Tibial nerve (tissue), 3 donors: ENCODE measurements at regions not wholly inside any gene's neighbourhood (a gene's known extent, or its start where the extent isn't known, plus 50 kb on each side); places are given as distances from the start of the nearest gene placed in this dataset.

ENCODE experiments used
- CTCF ChIP-seq, 5 experiments: fragments of 200-600 bp in 3 of 5; fragments of 450-650 bp in 2 of 5; sonication (generic) in 3 of 5; IDR thresholded peaks; one replicate each; pipeline ENCODE4 v1.5.1; 2016 to 2019; ENCODE audit warnings: antibody characterized with exemption in 5 of 5, mild to moderate bottlenecking in 3 of 5, moderate library complexity in 2 of 5
- POLR2A ChIP-seq, 2 donors: fragments of 450-650 bp; IDR thresholded peaks; one replicate each; pipeline ENCODE4 v1.6.1; 2017; ENCODE audit warnings: antibody characterized with exemption in 2 of 2, mild to moderate bottlenecking in 2 of 2, moderate library complexity in 2 of 2

GRCh38 chrX:69020316-69020715 is 144.9 kb downstream of the PJA1 start:
- TF ChIP-seq CTCF (IDR thresholded peaks at IDR 0.05) (no peak), POLR2A (IDR thresholded peaks at IDR 0.05) (no peak)
